ENCODE measurements at regions not wholly inside any gene's neighbourhood (a gene's known extent, or its start where the extent isn't known, plus 50 kb on each side); places are given as distances from the start of the nearest gene placed in this dataset.

- no peak overlapping the region for H3K23ac ChIP-seq (ENCODE audit: insufficient read length, low read depth, low read length)
- no peak overlapping the region for H3K9ac ChIP-seq (ENCODE audit: extremely low read depth, insufficient read length, low read length)
- Mint-ChIP-seq H3K36me3 (ENCODE audit: insufficient read depth in 1 of 3, low read depth in 3 of 3) (no peaks in the 10 kb centered on the region), H3K4me1 (peaks cover 0 to 3% of the 10 kb centered on the region in 2 experiments; a peak in 1 of 4 replicates), H3K4me3 (no peak overlapping the region), H3K27ac (no peak overlapping the region), H3K27me3 (ENCODE audit: low read depth) (peaks cover 3% of the 10 kb centered on the region), H3K9me3 (no peaks in the 10 kb centered on the region)
- no peak overlapping the region for H3K14ac ChIP-seq (ENCODE audit: insufficient read depth, low read length)
- no peaks in the 10 kb centered on the region for H3K23me2 ChIP-seq (ENCODE audit: insufficient read length, low read depth, low read length, poor library complexity, severe bottlenecking)
- no peak overlapping the region for H3K4me2 ChIP-seq (ENCODE audit: insufficient read depth, insufficient read length, low read length)
- H4K91ac ChIP-seq (ENCODE audit: insufficient read length, low read depth, low read length): no peak overlapping the region
- H3K9me3 ChIP-seq (ENCODE audit: control insufficient read depth, low read depth, low read length): no peaks in the 10 kb centered on the region
- H2BK120ac ChIP-seq (ENCODE audit: low read depth, low read length, poor library complexity, severe bottlenecking): no peak overlapping the region
- H3K4me1 ChIP-seq (ENCODE audit: insufficient read depth, low read length): no peaks in the 10 kb centered on the region
- H2BK12ac ChIP-seq (ENCODE audit: insufficient read length, low read depth, low read length): no peak overlapping the region
- H4K5ac ChIP-seq (ENCODE audit: insufficient read length, low read depth, low read length): no peak overlapping the region
- no peak overlapping the region for H3K27ac ChIP-seq (ENCODE audit: insufficient read length, low read depth, low read length)
- no peaks in the 10 kb centered on the region for H3K79me2 ChIP-seq (ENCODE audit: insufficient read depth, low read length)
- H2BK15ac ChIP-seq (ENCODE audit: low read depth, low read length): no peak overlapping the region
- H3K27me3 ChIP-seq (ENCODE audit: insufficient read depth, low read length): no peaks in the 10 kb centered on the region
- no peak overlapping the region for H2BK20ac ChIP-seq (ENCODE audit: low read depth, low read length, poor library complexity, severe bottlenecking)
- no peak overlapping the region for H2AFZ ChIP-seq (ENCODE audit: low read length)
- DNase-seq: no peak
- H3K18ac ChIP-seq (ENCODE audit: insufficient read length, low read depth, low read length): no peak overlapping the region
- H3K56ac ChIP-seq (ENCODE audit: insufficient read length, low read depth, low read length): no peak overlapping the region
- no peaks in the 10 kb centered on the region for H3K79me1 ChIP-seq (ENCODE audit: insufficient read depth, low read depth, low read length, poor library complexity, severe bottlenecking)
- H2BK5ac ChIP-seq (ENCODE audit: insufficient read length, low read length): no peak overlapping the region
- no peak overlapping the region for H4K8ac ChIP-seq (replicated peaks; ENCODE audit: insufficient read length, low read depth, low read length)
- no peak overlapping the region for H3K4ac ChIP-seq (ENCODE audit: low read depth, low read length)
- no CpG with 5 or more reads among the region's 5 CpGs for WGBS (ENCODE audit: extremely low coverage, insufficient read length, low lambda C conversion rate)
- no peaks in the 10 kb centered on the region for H4K20me1 ChIP-seq (ENCODE audit: control insufficient read depth, insufficient read depth, insufficient read length)
- no peak for TF ChIP-seq CTCF (conservative IDR thresholded peaks at IDR 0.05)
- no peak overlapping the region for H3T11ph ChIP-seq (ENCODE audit: low read length)
- no peak overlapping the region for H2AK5ac ChIP-seq (ENCODE audit: insufficient read length, low read length)
These were observed 74.3 kb downstream of the C5orf15 start for GRCh38 chr5:133894143-133894542.
